ENCODE measurements at regions not wholly inside any gene's neighbourhood (a gene's known extent, or its start where the extent isn't known, plus 50 kb on each side); places are given as distances from the start of the nearest gene placed in this dataset.

- H3K9me2 ChIP-seq (replicated peaks; ENCODE audit: insufficient read depth, low read length), result no peaks in the 10 kb centered on the region
- no peak for TF ChIP-seq EZH2phosphoT487 (conservative IDR thresholded peaks at IDR 0.05; ENCODE audit: low read length)
- TF ChIP-seq CTCF (IDR thresholded peaks at IDR 0.05; ENCODE audit: insufficient read depth, low read length, poor library complexity, severe bottlenecking), result no peak
- H3F3A ChIP-seq (ENCODE audit: insufficient read depth), result no peaks in the 10 kb centered on the region
- no peaks in the 10 kb centered on the region for H3K9me3 ChIP-seq (ENCODE audit: insufficient read depth, low read length)
- no peak overlapping the region for H3K4me3 ChIP-seq (ENCODE audit: insufficient read depth, low read length, poor library complexity, severe bottlenecking)
- H3K9ac ChIP-seq (ENCODE audit: low read length), result no peak overlapping the region
- no peaks in the 10 kb centered on the region for H3K79me2 ChIP-seq (ENCODE audit: insufficient read depth, low read length)
- H3K27ac ChIP-seq (ENCODE audit: low read depth, low read length), result no peak overlapping the region
- H3K36me3 ChIP-seq (ENCODE audit: low read length), result no peaks in the 10 kb centered on the region
- no peaks in the 10 kb centered on the region for H3K27me3 ChIP-seq (ENCODE audit: low read length)
- H2AFZ ChIP-seq (ENCODE audit: low read depth, low read length, severe bottlenecking), result no peak overlapping the region
- H3K4me2 ChIP-seq (ENCODE audit: low read depth, low read length, poor library complexity, severe bottlenecking), result no peak overlapping the region
- H4K20me1 ChIP-seq (ENCODE audit: low read depth, low read length), result no peaks in the 10 kb centered on the region
Observed at GRCh38 chr2:217074576-217075255, 214.9 kb upstream of the TNP1 start.

DNA sequence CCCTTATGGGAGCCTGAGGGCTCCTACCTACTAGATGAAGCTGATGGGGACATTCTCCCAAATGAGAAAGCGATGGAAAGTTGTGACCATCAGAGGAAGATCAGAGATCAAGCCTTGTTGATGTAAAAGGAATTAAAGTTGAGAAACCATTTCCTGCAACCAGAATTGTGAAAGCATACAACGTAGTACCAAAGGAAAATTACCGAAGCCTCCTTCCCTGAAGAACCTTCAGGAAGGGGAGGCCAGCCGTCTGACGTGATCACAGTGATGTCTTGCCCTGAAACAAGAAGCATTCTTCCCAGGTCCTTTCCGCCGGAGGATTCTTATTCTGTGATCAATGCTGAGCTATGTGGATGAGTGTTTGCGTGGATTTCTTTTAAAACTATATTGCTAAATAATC is 211.6 kb upstream of the TNP1 start:
- H3K27me3 ChIP-seq (ENCODE audit: low read length), result no peaks in the 10 kb centered on the region
- no peak overlapping the region for H2AFZ ChIP-seq (ENCODE audit: low read depth, low read length, severe bottlenecking)
- H3K4me2 ChIP-seq (ENCODE audit: low read depth, low read length, poor library complexity, severe bottlenecking), result no peak overlapping the region
- H3K4me3 ChIP-seq (ENCODE audit: insufficient read depth, low read length, poor library complexity, severe bottlenecking), result no peak overlapping the region
- H3K27ac ChIP-seq (ENCODE audit: low read depth, low read length), result no peak overlapping the region
- no peaks in the 10 kb centered on the region for H3K79me2 ChIP-seq (ENCODE audit: insufficient read depth, low read length)
- no peak overlapping the region for H3K9ac ChIP-seq (ENCODE audit: low read length)
- no peaks in the 10 kb centered on the region for H4K20me1 ChIP-seq (ENCODE audit: low read depth, low read length)
- no peak for TF ChIP-seq CTCF (IDR thresholded peaks at IDR 0.05; ENCODE audit: insufficient read depth, low read length, poor library complexity, severe bottlenecking)
- TF ChIP-seq EZH2phosphoT487 (conservative IDR thresholded peaks at IDR 0.05; ENCODE audit: low read length), result no peak
- H3K9me3 ChIP-seq (ENCODE audit: insufficient read depth, low read length), result no peaks in the 10 kb centered on the region
- H3K9me2 ChIP-seq (replicated peaks; ENCODE audit: insufficient read depth, low read length), result no peaks in the 10 kb centered on the region
- no peaks in the 10 kb centered on the region for H3F3A ChIP-seq (ENCODE audit: insufficient read depth)
- no peaks in the 10 kb centered on the region for H3K36me3 ChIP-seq (ENCODE audit: low read length)

DNA sequence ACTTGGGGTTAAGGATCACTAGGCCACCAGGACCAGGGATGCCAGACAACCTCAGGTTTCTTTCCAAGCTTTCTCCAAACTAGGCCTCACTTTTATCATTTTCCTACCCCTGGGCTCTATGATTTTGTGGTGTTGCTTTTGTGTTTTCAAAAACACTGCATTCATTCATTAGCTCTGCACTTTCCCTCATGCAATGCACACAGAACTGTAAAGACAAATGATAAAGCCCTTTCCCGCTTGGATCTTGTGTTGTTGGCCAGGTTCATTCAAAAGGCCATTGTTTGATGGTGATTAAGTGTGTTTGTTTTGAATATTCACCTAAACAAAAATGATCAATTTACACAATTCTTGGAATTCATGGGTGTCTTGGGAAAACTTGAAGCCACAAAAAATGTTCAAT is 210.7 kb upstream of the TNP1 start:
- no peaks in the 10 kb centered on the region for H3F3A ChIP-seq (ENCODE audit: insufficient read depth)
- no peaks in the 10 kb centered on the region for H3K36me3 ChIP-seq (ENCODE audit: low read length)
- H2AFZ ChIP-seq (ENCODE audit: low read depth, low read length, severe bottlenecking), result no peak overlapping the region
- H3K27me3 ChIP-seq (ENCODE audit: low read length), result no peaks in the 10 kb centered on the region
- H3K79me2 ChIP-seq (ENCODE audit: insufficient read depth, low read length), result no peaks in the 10 kb centered on the region
- no peaks in the 10 kb centered on the region for H3K9me3 ChIP-seq (ENCODE audit: insufficient read depth, low read length)
- H3K9ac ChIP-seq (ENCODE audit: low read length), result no peak overlapping the region
- H3K27ac ChIP-seq (ENCODE audit: low read depth, low read length), result no peak overlapping the region
- H3K4me2 ChIP-seq (ENCODE audit: low read depth, low read length, poor library complexity, severe bottlenecking), result no peak overlapping the region
- H3K9me2 ChIP-seq (replicated peaks; ENCODE audit: insufficient read depth, low read length), result no peaks in the 10 kb centered on the region
- TF ChIP-seq CTCF (IDR thresholded peaks at IDR 0.05; ENCODE audit: insufficient read depth, low read length, poor library complexity, severe bottlenecking) (no peak), EZH2phosphoT487 (conservative IDR thresholded peaks at IDR 0.05; ENCODE audit: low read length) (no peak)
- H4K20me1 ChIP-seq (ENCODE audit: low read depth, low read length), result no peaks in the 10 kb centered on the region
- H3K4me3 ChIP-seq (ENCODE audit: insufficient read depth, low read length, poor library complexity, severe bottlenecking), result no peak overlapping the region

All from SU-DHL-6 (cell line).